ENCODE measurements at regions not wholly inside any gene's neighbourhood (a gene's known extent, or its start where the extent isn't known, plus 50 kb on each side); places are given as distances from the start of the nearest gene placed in this dataset.

DNA sequence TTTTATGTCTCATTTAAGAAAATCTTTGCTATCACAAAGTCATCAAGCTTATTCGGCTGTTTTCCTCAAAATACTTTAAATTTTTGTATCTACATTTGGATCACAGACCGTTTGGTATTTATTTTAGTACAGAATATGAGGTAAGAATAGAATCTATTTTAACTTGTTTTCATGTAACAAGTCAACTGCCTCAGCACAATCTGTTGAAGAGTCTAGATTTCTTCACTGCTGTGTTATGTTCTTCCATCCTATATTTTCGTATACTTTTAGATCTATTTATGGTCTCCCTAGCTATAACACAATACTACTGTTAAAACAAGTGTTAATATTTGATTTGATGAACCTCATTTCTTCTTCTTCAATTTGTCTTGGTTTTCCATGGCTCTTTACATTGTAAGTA, 61.6 kb upstream of the SGCG start:
- no peak for TF ChIP-seq FOSL1 (IDR thresholded peaks at IDR 0.05; ENCODE audit: insufficient read depth, low read depth, low read length)
- no peak for TF ChIP-seq MAX (IDR thresholded peaks at IDR 0.05)
- TF ChIP-seq RAD21 (IDR thresholded peaks at IDR 0.05 in 1 of 2, conservative IDR thresholded peaks at IDR 0.05 in 1 of 2; ENCODE audit: low read depth in 2 of 2, low read length in 2 of 2), result no peak
- no peak for TF ChIP-seq EZH2 (IDR thresholded peaks at IDR 0.05; ENCODE audit: low read depth, low read length, severe bottlenecking)
- no peak for TF ChIP-seq CTCF (IDR thresholded peaks at IDR 0.05; ENCODE audit: control extremely low read depth in 1 of 3, insufficient read depth in 1 of 3, low read depth in 1 of 3, low read length in 3 of 3)
- TF ChIP-seq EP300 (IDR thresholded peaks at IDR 0.05; ENCODE audit: borderline replicate concordance in 1 of 2, low read depth in 2 of 2, low read length in 2 of 2), result no peak
- no peak for TF ChIP-seq POLR2A (IDR thresholded peaks at IDR 0.05; ENCODE audit: control extremely low read depth in 1 of 2, low read depth in 2 of 2, low read length in 2 of 2)
- no peak for TF ChIP-seq HDAC6 (IDR thresholded peaks at IDR 0.05; ENCODE audit: low read depth, low read length)
- TF ChIP-seq SIX5 (IDR thresholded peaks at IDR 0.05; ENCODE audit: low read depth, low read length), result no peak
- no peak for TF ChIP-seq KDM1A (IDR thresholded peaks at IDR 0.05; ENCODE audit: borderline replicate concordance, low read length)
- TF ChIP-seq CEBPB (IDR thresholded peaks at IDR 0.05; ENCODE audit: low read depth, low read length), result no peak
